Spleen (tissue), 11 donors: ENCODE measurements at regions not wholly inside any gene's neighbourhood (a gene's known extent, or its start where the extent isn't known, plus 50 kb on each side); places are given as distances from the start of the nearest gene placed in this dataset.

ENCODE experiments used
- DNase-seq: peaks from one replicate; pipeline ENCODE4 v3.0.0-alpha.2; 2020
- H3K27ac ChIP-seq, 8 donors: fragments of 200-600 bp; sonication (generic) in 7 of 8; 1 replicate in 4 of 8; 2 replicates in 4 of 8; pipeline versions ENCODE4 v1.5.0 to v1.8.0; 2016 to 2021; ENCODE audit warnings: inconsistent platforms in 4 of 8, mild to moderate bottlenecking in 4 of 8, moderate library complexity in 1 of 8
- H3K27me3 ChIP-seq, 7 donors: fragments of 200-600 bp; sonication (generic) in 6 of 7; replicated peaks in 1 of 7; 1 replicate in 4 of 7; 2 replicates in 3 of 7; pipeline versions ENCODE4 v1.5.0 to v1.8.0; 2016 to 2021; ENCODE audit warnings: inconsistent platforms in 3 of 7, mild to moderate bottlenecking in 1 of 7
- H3K36me3 ChIP-seq, 6 donors: fragments of 200-600 bp; sonication (generic) in 5 of 6; 1 replicate in 4 of 6; 2 replicates in 2 of 6; pipeline versions ENCODE4 v1.5.0 to v1.8.0; 2016 to 2021; ENCODE audit warnings: inconsistent platforms in 2 of 6
- H3K4me1 ChIP-seq, 6 donors: fragments of 200-600 bp; sonication (generic) in 5 of 6; 1 replicate in 3 of 6; 2 replicates in 3 of 6; pipeline versions ENCODE4 v1.5.0 to v1.8.0; 2016 to 2021; ENCODE audit warnings: inconsistent platforms in 3 of 6
- H3K4me3 ChIP-seq, 8 donors: fragments of 200-600 bp; sonication (generic) in 7 of 8; 1 replicate in 4 of 8; 2 replicates in 4 of 8; pipeline versions ENCODE4 v1.5.0 to v1.8.0; 2016 to 2021; ENCODE audit warnings: inconsistent platforms in 4 of 8, mild to moderate bottlenecking in 4 of 8, moderate library complexity in 2 of 8
- H3K9me3 ChIP-seq, 8 donors: fragments of 200-600 bp; sonication (generic) in 7 of 8; 1 replicate in 4 of 8; 2 replicates in 4 of 8; pipeline versions ENCODE4 v1.5.0 to v1.8.0; 2016 to 2021; ENCODE audit warnings: inconsistent platforms in 4 of 8
- POLR2A ChIP-seq, 3 donors: fragments of 450-650 bp; IDR thresholded peaks; one replicate each; pipeline ENCODE4 v1.5.1; 2017; ENCODE audit warnings: antibody characterized with exemption in 3 of 3, mild to moderate bottlenecking in 1 of 3
- POLR2AphosphoS5 ChIP-seq, 3 donors: sonication (generic); formaldehyde crosslinking; IDR thresholded peaks; one replicate each; pipeline ENCODE4 v1.5.1; 2017; ENCODE audit warnings: antibody characterized with exemption in 3 of 3
- WGBS, 5 donors: extraction: QIAGEN DNeasy Blood & Tissue Kit in 3 of 5; methylation state at CpG; one replicate each; pipeline versions ENCODE4 v1.1.5 to v1.1.7; 2013 to 2018; 5-methylcytosine and 5-hydroxymethylcytosine counted together
- intact Hi-C: fragments of 100-400 bp; cut with DNase I; formaldehyde crosslinking; loops from one replicate; pipeline ENCODE4 v1.15.0; 2023; ENCODE audit warnings: low total_unique reads
- TF ChIP-seq, protein P1 (sequence below), 11 experiments: fragments of 200-600 bp in 7 of 11; fragments of 450-650 bp in 4 of 11; sonication (generic) in 4 of 11; IDR thresholded peaks in 8 of 11; conservative IDR thresholded peaks in 3 of 11; 1 replicate in 7 of 11; 2 replicates in 4 of 11; pipeline versions ENCODE4 v1.4.0 to v1.8.0; 2016 to 2021; ENCODE audit warnings: antibody characterized with exemption in 11 of 11, inconsistent platforms in 4 of 11, mild to moderate bottlenecking in 1 of 11
- donor health status: healthy with polysubstance abuse.
- donor health status: DM: no; HTN: no; CAD: no; lungs with moderate emphysema.
- donor health status: DM: no; HTN: no; CAD: no.
- donor health status: Bipolar disorder and iron deficiency.
- donor health status: healthy.
- donor health status: DM: no; HTN: no; CAD: no.
- donor health status: DM: yes; HTN: yes; CAD: no.

GRCh38 chr4:164440199-164440598, 313.7 kb upstream of the SMIM31 start:
- WGBS, 5 donors: 73 to 87% (median 78%) methylated on average over 1 of the region's 1 CpG
- H3K4me1 ChIP-seq: no peaks in the 10 kb centered on the region
- no peak overlapping the region for H3K27ac ChIP-seq
- no peak for DNase-seq
- H3K9me3 ChIP-seq: no peaks in the 10 kb centered on the region
- intact Hi-C loops: no loop called here
- no peaks in the 10 kb centered on the region for H3K27me3 ChIP-seq
- TF ChIP-seq, protein P1, sequence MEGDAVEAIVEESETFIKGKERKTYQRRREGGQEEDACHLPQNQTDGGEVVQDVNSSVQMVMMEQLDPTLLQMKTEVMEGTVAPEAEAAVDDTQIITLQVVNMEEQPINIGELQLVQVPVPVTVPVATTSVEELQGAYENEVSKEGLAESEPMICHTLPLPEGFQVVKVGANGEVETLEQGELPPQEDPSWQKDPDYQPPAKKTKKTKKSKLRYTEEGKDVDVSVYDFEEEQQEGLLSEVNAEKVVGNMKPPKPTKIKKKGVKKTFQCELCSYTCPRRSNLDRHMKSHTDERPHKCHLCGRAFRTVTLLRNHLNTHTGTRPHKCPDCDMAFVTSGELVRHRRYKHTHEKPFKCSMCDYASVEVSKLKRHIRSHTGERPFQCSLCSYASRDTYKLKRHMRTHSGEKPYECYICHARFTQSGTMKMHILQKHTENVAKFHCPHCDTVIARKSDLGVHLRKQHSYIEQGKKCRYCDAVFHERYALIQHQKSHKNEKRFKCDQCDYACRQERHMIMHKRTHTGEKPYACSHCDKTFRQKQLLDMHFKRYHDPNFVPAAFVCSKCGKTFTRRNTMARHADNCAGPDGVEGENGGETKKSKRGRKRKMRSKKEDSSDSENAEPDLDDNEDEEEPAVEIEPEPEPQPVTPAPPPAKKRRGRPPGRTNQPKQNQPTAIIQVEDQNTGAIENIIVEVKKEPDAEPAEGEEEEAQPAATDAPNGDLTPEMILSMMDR (IDR thresholded peaks at IDR 0.05 in 8 of 11, conservative IDR thresholded peaks at IDR 0.05 in 3 of 11): no peak
- TF ChIP-seq POLR2A (IDR thresholded peaks at IDR 0.05) (no peak), POLR2AphosphoS5 (IDR thresholded peaks at IDR 0.05) (no peak)
- H3K4me3 ChIP-seq: no peak overlapping the region
- H3K36me3 ChIP-seq: no peaks in the 10 kb centered on the region

DNA sequence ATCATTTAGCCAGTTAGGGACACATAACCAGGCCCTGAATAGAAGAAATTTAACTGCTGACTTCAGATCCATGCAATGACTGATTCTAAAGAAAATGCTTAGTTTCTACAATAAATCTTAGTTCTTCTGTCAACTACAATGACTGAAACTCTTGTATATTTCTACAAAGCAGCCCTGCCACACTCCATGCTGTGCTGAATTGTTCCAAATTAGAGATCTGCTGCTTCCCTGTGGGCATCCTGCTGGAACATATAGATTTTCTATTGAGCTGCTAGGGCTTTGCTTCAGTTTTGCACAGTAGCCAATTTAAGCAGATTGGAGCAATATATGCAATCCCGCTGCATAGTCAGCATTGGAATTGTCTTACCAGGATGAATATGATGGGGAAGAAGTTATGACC, 312.8 kb upstream of the SMIM31 start:
- Histone ChIP-seq H3K27me3 (no peaks in the 10 kb centered on the region), H3K9me3 (no peaks in the 10 kb centered on the region), H3K4me3 (no peak overlapping the region), H3K4me1 (no peaks in the 10 kb centered on the region), H3K36me3 (no peaks in the 10 kb centered on the region), H3K27ac (no peak overlapping the region)
- DNase-seq: no peak
- intact Hi-C loops: no loop called here
- WGBS, 5 donors: 88 to 100% (median 94%) methylated on average over 1 of the region's 1 CpG
- TF ChIP-seq, protein P1 (IDR thresholded peaks at IDR 0.05 in 8 of 11, conservative IDR thresholded peaks at IDR 0.05 in 3 of 11): no peak
- no peak for TF ChIP-seq POLR2A (IDR thresholded peaks at IDR 0.05)
- TF ChIP-seq POLR2AphosphoS5 (IDR thresholded peaks at IDR 0.05): no peak

DNA sequence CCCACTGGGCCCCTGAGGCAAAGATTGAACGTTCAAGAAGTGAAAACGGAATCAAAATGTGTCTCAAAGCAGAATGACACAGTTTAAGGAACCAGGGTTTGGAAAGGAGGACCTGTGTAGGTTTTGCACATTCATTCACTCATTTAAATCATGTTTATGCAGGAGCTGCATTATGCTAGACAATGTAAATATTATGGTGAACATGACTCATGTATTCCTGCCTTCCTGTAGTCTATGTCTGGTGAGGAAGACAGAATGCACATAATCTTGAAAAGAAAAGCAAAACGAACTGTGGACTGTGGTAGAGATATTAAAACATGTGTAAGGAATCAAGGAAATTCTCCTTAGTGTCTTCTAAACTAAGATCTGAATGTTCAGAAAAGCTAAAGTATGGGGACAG, 311.8 kb upstream of the SMIM31 start:
- no peaks in the 10 kb centered on the region for H3K9me3 ChIP-seq
- H3K4me1 ChIP-seq: no peaks in the 10 kb centered on the region
- no peak overlapping the region for H3K27ac ChIP-seq
- no peak for DNase-seq
- 45 to 57% (median 55%) methylated on average over 3 of the region's 3 CpGs for WGBS, 5 donors
- H3K4me3 ChIP-seq: no peak overlapping the region
- intact Hi-C loops: no loop called here
- no peaks in the 10 kb centered on the region for H3K36me3 ChIP-seq
- TF ChIP-seq, protein P1 (IDR thresholded peaks at IDR 0.05 in 8 of 11, conservative IDR thresholded peaks at IDR 0.05 in 3 of 11): no peak
- TF ChIP-seq POLR2AphosphoS5 (IDR thresholded peaks at IDR 0.05): no peak
- TF ChIP-seq POLR2A (IDR thresholded peaks at IDR 0.05): no peak
- H3K27me3 ChIP-seq: no peaks in the 10 kb centered on the region

DNA sequence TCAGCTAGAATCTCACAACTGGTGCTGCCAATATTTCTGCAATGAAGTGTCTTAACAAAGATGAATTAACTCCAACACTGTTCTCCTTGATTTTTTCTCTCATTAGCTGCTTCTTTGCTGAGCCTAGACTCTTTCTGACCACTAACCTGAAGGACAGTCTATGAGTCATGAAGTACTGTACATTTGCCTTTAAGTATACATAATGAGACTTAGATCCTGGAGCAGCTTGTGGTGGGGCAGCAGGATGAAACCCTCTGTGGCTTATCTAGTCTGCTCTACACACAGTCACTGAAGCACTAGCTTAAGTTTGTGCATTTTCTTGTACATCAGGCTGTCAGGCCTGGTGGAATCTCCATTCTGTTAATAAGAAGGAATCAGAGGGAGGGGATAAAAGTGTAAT, 307.4 kb upstream of the SMIM31 start:
- TF ChIP-seq POLR2AphosphoS5 (IDR thresholded peaks at IDR 0.05) (no peak), POLR2A (IDR thresholded peaks at IDR 0.05) (no peak)
- TF ChIP-seq, protein P1 (IDR thresholded peaks at IDR 0.05 in 8 of 11, conservative IDR thresholded peaks at IDR 0.05 in 3 of 11): no peak
- no peak overlapping the region for H3K27ac ChIP-seq
- no peaks in the 10 kb centered on the region for H3K4me1 ChIP-seq
- intact Hi-C loops: no loop called here
- H3K36me3 ChIP-seq: no peaks in the 10 kb centered on the region
- DNase-seq: no peak
- H3K27me3 ChIP-seq: no peaks in the 10 kb centered on the region
- H3K4me3 ChIP-seq: no peak overlapping the region
- peaks cover 0 to 7% (median 0%) of the 10 kb centered on the region in 8 donors for H3K9me3 ChIP-seq
